Nephron (organoid): ENCODE measurements at regions not wholly inside any gene's neighbourhood (a gene's known extent, or its start where the extent isn't known, plus 50 kb on each side); places are given as distances from the start of the nearest gene placed in this dataset.

Experiments
- H3K27ac Mint-ChIP-seq, 3 experiments: 2 replicates each; pipeline ENCODE4 v1.8.0; 2020; ENCODE audit warnings: mixed read lengths in 3 of 3, mild to moderate bottlenecking in 2 of 3, moderate library complexity in 1 of 3
- H3K27me3 Mint-ChIP-seq: 2 replicates; pipeline ENCODE4 v1.8.0; 2021; ENCODE audit warnings: low read depth, mild to moderate bottlenecking, moderate library complexity, mixed read lengths
- H3K36me3 Mint-ChIP-seq: 2 replicates; pipeline ENCODE4 v1.8.0; 2020; ENCODE audit warnings: low read depth, mixed read lengths
- H3K4me1 Mint-ChIP-seq: 2 replicates; pipeline ENCODE4 v1.8.0; 2020; ENCODE audit warnings: mixed read lengths
- H3K4me3 Mint-ChIP-seq, 3 experiments: 2 replicates each; pipeline ENCODE4 v1.8.0; 2020; ENCODE audit warnings: mild to moderate bottlenecking in 3 of 3, mixed read lengths in 3 of 3, moderate library complexity in 2 of 3
- H3K9me3 Mint-ChIP-seq: 2 replicates; pipeline ENCODE4 v1.8.0; 2020; ENCODE audit warnings: mixed read lengths
- CTCF ChIP-seq, 3 experiments: fragments of 200-600 bp; sonication (generic); IDR thresholded peaks; one replicate each; pipeline ENCODE4 v1.5.0; 2021; ENCODE audit warnings: antibody characterized with exemption in 3 of 3; ENCODE audit not compliant: unreplicated experiment in 3 of 3

- Mint-ChIP-seq H3K27me3 (no peaks in the 10 kb centered on the region), H3K9me3 (peaks cover 8% of the 10 kb centered on the region), H3K36me3 (no peaks in the 10 kb centered on the region), H3K27ac (no peak overlapping the region), H3K4me1 (no peaks in the 10 kb centered on the region), H3K4me3 (no peak overlapping the region)
- TF ChIP-seq CTCF (IDR thresholded peaks at IDR 0.05; ENCODE audit: unreplicated experiment in 3 of 3) = no peak
These were observed 470.4 kb upstream of the USP24 start for GRCh38 chr1:55685560-55685959.

DNA sequence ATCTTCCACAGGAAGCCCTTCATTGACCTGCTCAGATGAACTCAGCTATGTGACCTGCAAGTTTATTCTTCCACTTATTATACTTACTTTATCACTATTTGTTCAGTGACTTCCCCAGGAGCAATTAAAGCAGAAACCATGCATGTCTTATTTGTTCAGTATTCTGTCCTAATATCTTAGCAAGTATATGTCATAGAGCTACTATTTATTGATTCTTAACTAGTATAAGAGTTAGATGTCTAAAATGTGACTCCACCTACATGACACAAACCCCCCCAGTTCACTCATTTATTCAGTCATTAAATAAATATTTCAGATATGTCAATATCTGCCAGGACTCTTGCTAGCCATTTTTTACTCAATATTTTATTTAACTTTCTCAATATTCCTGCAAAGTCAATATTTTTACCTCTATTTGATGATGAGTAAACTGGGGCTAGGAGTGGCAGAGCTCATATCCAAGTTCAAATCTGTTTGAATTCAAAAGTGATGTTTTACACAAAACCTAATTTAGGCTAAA is 469.0 kb upstream of the USP24 start:
- Mint-ChIP-seq H3K4me3 (no peak overlapping the region), H3K4me1 (no peaks in the 10 kb centered on the region), H3K36me3 (no peaks in the 10 kb centered on the region), H3K9me3 (peaks cover 8% of the 10 kb centered on the region), H3K27me3 (no peaks in the 10 kb centered on the region), H3K27ac (no peak overlapping the region)
- no peak for TF ChIP-seq CTCF (IDR thresholded peaks at IDR 0.05; ENCODE audit: unreplicated experiment in 3 of 3)

- Mint-ChIP-seq H3K27ac (no peak overlapping the region), H3K27me3 (peaks cover 5% of the 10 kb centered on the region), H3K4me3 (no peak overlapping the region), H3K36me3 (no peaks in the 10 kb centered on the region), H3K9me3 (peaks cover 12% of the 10 kb centered on the region), H3K4me1 (no peaks in the 10 kb centered on the region)
- TF ChIP-seq CTCF (IDR thresholded peaks at IDR 0.05; ENCODE audit: unreplicated experiment in 3 of 3) = no peak
These were observed 467.0 kb upstream of the USP24 start for GRCh38 chr1:55682198-55682597.

GRCh38 chr1:55679971-55680370 is 464.8 kb upstream of the USP24 start:
- Mint-ChIP-seq H3K4me1 (no peaks in the 10 kb centered on the region), H3K27me3 (peaks cover 5% of the 10 kb centered on the region), H3K27ac (no peak overlapping the region), H3K9me3 (peaks cover 15% of the 10 kb centered on the region), H3K4me3 (no peak overlapping the region), H3K36me3 (no peaks in the 10 kb centered on the region)
- TF ChIP-seq CTCF (IDR thresholded peaks at IDR 0.05; ENCODE audit: unreplicated experiment in 3 of 3) = no peak

DNA sequence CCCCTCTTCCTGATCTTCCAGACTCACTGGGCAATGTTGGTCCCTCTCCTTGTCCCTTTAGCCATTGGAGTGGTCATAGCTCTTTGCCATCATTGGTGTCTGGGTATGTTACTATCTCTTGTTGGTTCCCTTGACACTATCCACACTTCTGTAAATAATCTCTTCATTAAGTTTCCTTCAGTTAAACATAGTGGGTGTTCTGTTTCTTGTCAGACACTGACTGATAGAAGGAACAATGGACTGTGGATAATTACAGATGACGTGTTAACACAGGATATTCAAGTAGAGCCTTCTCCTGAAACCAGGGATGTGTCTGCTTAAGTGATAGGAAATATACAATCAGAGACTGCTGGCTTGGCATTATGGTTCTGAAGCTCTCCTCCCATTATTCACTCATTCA is 458.3 kb upstream of the USP24 start:
- no peak for TF ChIP-seq CTCF (IDR thresholded peaks at IDR 0.05; ENCODE audit: unreplicated experiment in 3 of 3)
- Mint-ChIP-seq H3K4me3 (no peak overlapping the region), H3K36me3 (no peaks in the 10 kb centered on the region), H3K4me1 (peaks cover 28% of the 10 kb centered on the region), H3K27me3 (peaks cover 5% of the 10 kb centered on the region), H3K9me3 (peaks cover 7% of the 10 kb centered on the region), H3K27ac (no peak overlapping the region)

GRCh38 chr1:55670331-55671082 is 455.3 kb upstream of the USP24 start:
- H3K4me3 Mint-ChIP-seq = no peak overlapping the region
- peak overlapping the region in 2 of 3 experiments; percentile 71 to 94 for H3K27ac Mint-ChIP-seq
- peaks cover 28% of the 10 kb centered on the region for H3K4me1 Mint-ChIP-seq
- no peaks in the 10 kb centered on the region for H3K27me3 Mint-ChIP-seq
- H3K36me3 Mint-ChIP-seq = no peaks in the 10 kb centered on the region
- TF ChIP-seq CTCF (IDR thresholded peaks at IDR 0.05; ENCODE audit: unreplicated experiment in 3 of 3) = no peak
- no peaks in the 10 kb centered on the region for H3K9me3 Mint-ChIP-seq
